ENCODE measurements at regions not wholly inside any gene's neighbourhood (a gene's known extent, or its start where the extent isn't known, plus 50 kb on each side); places are given as distances from the start of the nearest gene placed in this dataset.

- DNase-seq (ENCODE audit: low read depth), result no peak
These were observed 148.7 kb downstream of the ZNF326 start for GRCh38 chr1:90143591-90143990.

GRCh38 chr1:90142697-90143096 lies 147.8 kb downstream of the ZNF326 start:
- no peak overlapping the region for H3K4me3 ChIP-seq (ENCODE audit: low read depth, low read length)
- in situ Hi-C loops (cut with HindIII; ENCODE audit: low sequenced_read_pairs), result no loop called here
- TF ChIP-seq CTCF (IDR thresholded peaks at IDR 0.05; ENCODE audit: low read depth, low read length, missing control alignments), result no peak
- DNase-seq (ENCODE audit: low read depth), result no peak

More at GRCh38 chr1:90143591-90143990, 148.7 kb downstream of the ZNF326 start:
- in situ Hi-C loops (cut with HindIII; ENCODE audit: low sequenced_read_pairs), result no loop called here
- H3K4me3 ChIP-seq (ENCODE audit: low read depth, low read length), result no peak overlapping the region
- TF ChIP-seq CTCF (IDR thresholded peaks at IDR 0.05; ENCODE audit: low read depth, low read length, missing control alignments), result no peak

- no peak overlapping the region for H3K4me3 ChIP-seq (ENCODE audit: low read depth, low read length)
- no peak for TF ChIP-seq CTCF (IDR thresholded peaks at IDR 0.05; ENCODE audit: low read depth, low read length, missing control alignments)
- no peak for DNase-seq (ENCODE audit: low read depth)
- in situ Hi-C loops (cut with HindIII; ENCODE audit: low sequenced_read_pairs), result no loop called here
These were observed 144.9 kb downstream of the ZNF326 start for GRCh38 chr1:90139837-90140236.

- no peak overlapping the region for H3K4me3 ChIP-seq (ENCODE audit: low read depth, low read length)
- in situ Hi-C loops (cut with HindIII; ENCODE audit: low sequenced_read_pairs), result no loop called here
- no peak for DNase-seq (ENCODE audit: low read depth)
- TF ChIP-seq CTCF (IDR thresholded peaks at IDR 0.05; ENCODE audit: low read depth, low read length, missing control alignments), result no peak
These were observed 140.4 kb downstream of the ZNF326 start for GRCh38 chr1:90135286-90135685.

- in situ Hi-C loops (cut with HindIII; ENCODE audit: low sequenced_read_pairs), result no loop called here
- no peak overlapping the region for H3K4me3 ChIP-seq (ENCODE audit: low read depth, low read length)
- DNase-seq (ENCODE audit: low read depth), result no peak
- TF ChIP-seq CTCF (IDR thresholded peaks at IDR 0.05; ENCODE audit: low read depth, low read length, missing control alignments), result no peak
These were observed 139.5 kb downstream of the ZNF326 start for GRCh38 chr1:90134175-90134955.

- in situ Hi-C loops (cut with HindIII; ENCODE audit: low sequenced_read_pairs), result no loop called here
- H3K4me3 ChIP-seq (ENCODE audit: low read depth, low read length), result no peak overlapping the region
- TF ChIP-seq CTCF (IDR thresholded peaks at IDR 0.05; ENCODE audit: low read depth, low read length, missing control alignments), result peak; percentile 48
- peak; percentile 24 for DNase-seq (ENCODE audit: low read depth)
These were observed 138.2 kb downstream of the ZNF326 start for GRCh38 chr1:90133133-90133532.

All from astrocyte of the cerebellum (primary cell).